HCT116 (cell line): ENCODE measurements at regions not wholly inside any gene's neighbourhood (a gene's known extent, or its start where the extent isn't known, plus 50 kb on each side); places are given as distances from the start of the nearest gene placed in this dataset.

Source experiments
- ATAC-seq: fragments of 200-7000 bp; cut with Tn5 transposase; 2 replicates; pipeline ENCODE4 v1.9.1; 2020; ENCODE audit warnings: mild to moderate bottlenecking, moderate library complexity
- BruUV-seq: library from RNA; stranded (reverse); fragments of 400-500 nt; replicated peaks from 2 replicates; lab custom pipeline; 2021; lab: Mats Ljungman, UMichigan
- CTCF ChIA-PET: fragments of 300-600 bp; sonication (Branson Sonifier 250); formaldehyde crosslinking; loops from one replicate; lab custom pipeline; 2021; ENCODE audit warnings: antibody characterized with exemption; lab: Charles Lee
- POLR2A ChIA-PET: fragments of 300-600, 350-600 bp; sonication (Branson Sonifier 250); formaldehyde crosslinking; loops from one replicate; lab custom pipeline; 2021; ENCODE audit warnings: antibody characterized with exemption; lab: Charles Lee
- RAD21 ChIA-PET, 2 experiments: fragments of 300-600 bp; sonication (Branson Sonifier 250); formaldehyde crosslinking; loops; one replicate each; lab custom pipeline; 2023; ENCODE audit warnings: low total read pairs in 2 of 2; ENCODE audit not compliant: uncharacterized antibody in 2 of 2, unreplicated experiment in 2 of 2, low non-redundant PET in 1 of 2; lab: Charles Lee
- DNase-seq: peaks from one replicate; pipeline ENCODE4 v3.0.0-alpha.2; 2010; ENCODE audit warnings: low read depth, low spot score
- H2AFZ ChIP-seq: fragments of 200-600 bp; shearing (Covaris generic), sonication (generic); 2 replicates; pipeline ENCODE4 v1.6.1; 2017; ENCODE audit warnings: low read depth, mixed run types, mixed read lengths, antibody characterized with exemption, low read length; ENCODE audit not compliant: poor library complexity, severe bottlenecking
- H3K27ac ChIP-seq: 2 replicates; pipeline ENCODE4 v1.5.1; 2012; ENCODE audit warnings: low read depth, low read length
- H3K27me3 ChIP-seq: fragments of 200-600 bp; sonication (generic); 2 replicates; pipeline ENCODE4 v1.6.1; 2016; ENCODE audit warnings: mixed run types, low read length, mixed read lengths; ENCODE audit not compliant: insufficient read depth
- H3K36me3 ChIP-seq, 2 experiments: fragments of 200-500 bp in 1 of 2; fragments of 200-600 bp in 1 of 2; sonication (Bioruptor generic) in 1 of 2; sonication (generic) in 1 of 2; 2 replicates each; pipeline versions ENCODE4 v1.5.1 to v1.6.1; 2014 to 2016; ENCODE audit warnings: low read length in 2 of 2, inconsistent platforms in 1 of 2, mixed read lengths in 1 of 2, mixed run types in 1 of 2; ENCODE audit not compliant: insufficient read depth in 2 of 2, control insufficient read depth in 1 of 2
- H3K4me1 ChIP-seq, 2 experiments: fragments of 200-600 bp in 1 of 2; sonication (generic) in 1 of 2; 2 replicates each; pipeline versions ENCODE4 v1.5.1 to v1.6.1; 2012 to 2017; ENCODE audit warnings: low read length in 2 of 2, inconsistent platforms in 1 of 2, mild to moderate bottlenecking in 1 of 2, mixed read lengths in 1 of 2, mixed run types in 1 of 2, moderate library complexity in 1 of 2; ENCODE audit not compliant: insufficient read depth in 2 of 2, control insufficient read depth in 1 of 2
- H3K4me2 ChIP-seq: fragments of 200-600 bp; sonication (generic); 2 replicates; pipeline ENCODE4 v1.6.1; 2017; ENCODE audit warnings: mixed run types, low read length, mixed read lengths
- H3K4me3 ChIP-seq, 2 experiments: fragments of 200-600 bp in 1 of 2; sonication (generic) in 1 of 2; replicated peaks in 1 of 2; 2 replicates each; pipeline ENCODE4 v1.5.1; 2011 to 2016; ENCODE audit warnings: low read length in 2 of 2, control low read depth in 1 of 2, low read depth in 1 of 2, mild to moderate bottlenecking in 1 of 2, mixed read lengths in 1 of 2, mixed run types in 1 of 2
- H3K79me2 ChIP-seq: fragments of 200-600 bp; sonication (generic); 2 replicates; pipeline ENCODE4 v1.6.1; 2017; ENCODE audit warnings: mild to moderate bottlenecking, mixed run types, low read length, moderate library complexity, mixed read lengths; ENCODE audit not compliant: insufficient read depth
- H3K9ac ChIP-seq: fragments of 200-600 bp; sonication (generic); 2 replicates; pipeline ENCODE4 v1.6.1; 2016; ENCODE audit warnings: low read length, mixed read lengths
- H3K9me2 ChIP-seq: fragments of 200-600 bp; sonication (generic), shearing (Covaris generic); 2 replicates; pipeline ENCODE4 v1.6.1; 2017; ENCODE audit warnings: mixed run types, mild to moderate bottlenecking, moderate library complexity; ENCODE audit not compliant: insufficient read depth
- H3K9me3 ChIP-seq, 2 experiments: fragments of 200-500 bp in 1 of 2; fragments of 200-600 bp in 1 of 2; sonication (Bioruptor generic) in 1 of 2; sonication (generic) in 1 of 2; 2 replicates each; pipeline ENCODE4 v1.6.1; 2014 to 2017; ENCODE audit warnings: low read length in 2 of 2, mixed read lengths in 2 of 2, inconsistent platforms in 1 of 2, low read depth in 1 of 2, mild to moderate bottlenecking in 1 of 2, mixed run types in 1 of 2, moderate library complexity in 1 of 2; ENCODE audit not compliant: control insufficient read depth in 1 of 2, insufficient read depth in 1 of 2
- H4K20me1 ChIP-seq: fragments of 200-600 bp; sonication (generic), shearing (Covaris generic); 2 replicates; pipeline ENCODE4 v1.6.1; 2017; ENCODE audit warnings: mixed run types, mild to moderate bottlenecking, moderate library complexity; ENCODE audit not compliant: insufficient read depth
- CTCF ChIP-seq, 3 experiments: fragments of 200-600 bp in 1 of 3; sonication (generic) in 1 of 3; IDR thresholded peaks in 2 of 3; conservative IDR thresholded peaks in 1 of 3; 2 replicates each; pipeline ENCODE4 v1.5.1; 2012 to 2017; ENCODE audit warnings: low read depth in 2 of 3, low read length in 2 of 3, antibody characterized with exemption in 1 of 3, borderline replicate concordance in 1 of 3, control low read depth in 1 of 3, mild to moderate bottlenecking in 1 of 3, mixed read lengths in 1 of 3, mixed run types in 1 of 3, moderate library complexity in 1 of 3; ENCODE audit not compliant: insufficient read depth in 1 of 3
- ELF1 ChIP-seq: IDR thresholded peaks from 2 replicates; pipeline ENCODE4 v1.6.1; 2012; ENCODE audit warnings: low read depth, borderline replicate concordance
- JUND ChIP-seq: IDR thresholded peaks from 2 replicates; pipeline ENCODE4 v1.6.1; 2012
- POLR2A ChIP-seq: IDR thresholded peaks from 2 replicates; pipeline ENCODE4 v1.7.0; 2011; ENCODE audit warnings: borderline replicate concordance; ENCODE audit not compliant: insufficient read depth, insufficient read length; ENCODE audit errors: extremely low read depth
- POLR2AphosphoS5 ChIP-seq: IDR thresholded peaks from 2 replicates; pipeline ENCODE4 v1.6.1; 2011; ENCODE audit warnings: mild to moderate bottlenecking, low read depth, low read length, moderate library complexity
- RAD21 ChIP-seq: IDR thresholded peaks from 2 replicates; pipeline ENCODE4 v1.6.1; 2012; ENCODE audit warnings: low read depth, mild to moderate bottlenecking
- SP1 ChIP-seq: IDR thresholded peaks from 2 replicates; pipeline ENCODE4 v1.6.1; 2012; ENCODE audit warnings: low read depth
- TCF7L2 ChIP-seq: IDR thresholded peaks from 2 replicates; pipeline ENCODE4 v1.7.0; 2011; ENCODE audit warnings: borderline replicate concordance, inconsistent platforms; ENCODE audit not compliant: insufficient read depth, insufficient read length; ENCODE audit errors: extremely low read depth
- YY1 ChIP-seq: IDR thresholded peaks from 2 replicates; pipeline ENCODE4 v1.6.1; 2011; ENCODE audit warnings: low read length, low read depth, moderate library complexity, mild to moderate bottlenecking; ENCODE audit not compliant: insufficient replicate concordance; ENCODE audit errors: extremely low read depth
- ZFX ChIP-seq: fragments of 450-650 bp; IDR thresholded peaks from 2 replicates; pipeline ENCODE4 v1.6.1; 2017
- ZNF274 ChIP-seq: fragments of 200-500 bp; sonication (Bioruptor generic); IDR thresholded peaks from 2 replicates; pipeline ENCODE4 v1.6.1; 2014; ENCODE audit warnings: mild to moderate bottlenecking, low read depth, low read length, inconsistent platforms
- intact Hi-C: fragments of 100-400 bp; cut with micrococcal nuclease; formaldehyde crosslinking; loops from 2 replicates; pipeline ENCODE4 v1.10.0; 2022

DNA sequence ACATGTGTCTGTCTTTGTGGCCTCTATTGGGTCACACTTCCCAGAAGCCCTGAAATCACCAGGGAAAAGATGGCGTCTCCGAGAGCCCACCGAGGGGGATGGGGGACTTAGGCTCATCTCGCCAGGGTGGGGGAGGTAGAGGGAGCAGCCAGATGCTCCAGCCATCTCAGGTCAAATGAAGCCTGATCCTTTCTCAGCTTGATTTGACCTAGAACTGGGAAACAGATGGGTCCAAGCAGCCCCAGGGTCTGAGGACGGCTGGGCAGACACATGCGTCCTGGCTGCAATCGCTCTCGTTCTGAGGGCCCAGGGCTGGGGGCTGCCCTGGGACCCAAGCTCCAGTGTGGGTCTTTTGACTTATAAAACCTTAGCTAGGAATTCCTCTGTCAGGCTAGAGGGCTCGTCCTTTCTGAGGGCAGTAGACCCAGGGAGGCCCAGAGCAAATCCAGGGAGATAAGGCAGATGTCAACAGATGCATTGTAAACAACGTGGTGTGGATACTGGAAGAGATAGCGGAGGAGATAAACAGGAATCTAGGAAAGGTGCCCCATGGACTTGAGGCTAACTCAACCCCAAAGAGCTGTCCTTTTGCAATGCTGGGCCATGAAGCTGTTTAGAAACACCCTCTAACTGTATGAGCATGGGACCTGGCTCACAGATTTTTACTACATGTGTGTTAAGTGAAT, 127.7 kb downstream of the MYCN start:
- no TSS peak for BruUV-seq
- H2AFZ ChIP-seq: no peak overlapping the region
- H3K36me3 ChIP-seq: no peaks in the 10 kb centered on the region
- ChIA-PET RAD21 (no interaction called here), POLR2A (no interaction called here), CTCF (interaction anchor here (1.8 kb wide), 1 partner anchor 34 kb away, joined by 6 read pairs; no protein-coding TSS in a partner anchor)
- H3K79me2 ChIP-seq: no peaks in the 10 kb centered on the region
- no peak overlapping the region for H3K4me2 ChIP-seq
- intact Hi-C loops: no loop called here
- H3K9ac ChIP-seq: no peak overlapping the region
- no peak overlapping the region for H3K27ac ChIP-seq
- H3K4me1 ChIP-seq: no peaks in the 10 kb centered on the region
- H3K4me3 ChIP-seq: no peak overlapping the region
- no peak for ATAC-seq
- H3K9me3 ChIP-seq: peaks cover 0 to 4% of the 10 kb centered on the region in 2 experiments; a peak in 1 of 4 replicates
- H4K20me1 ChIP-seq: no peaks in the 10 kb centered on the region
- no peaks in the 10 kb centered on the region for H3K27me3 ChIP-seq
- no peak for DNase-seq
- TF ChIP-seq CTCF (IDR thresholded peaks at IDR 0.05 in 2 of 3, conservative IDR thresholded peaks at IDR 0.05 in 1 of 3; ENCODE audit: borderline replicate concordance in 1 of 3, insufficient read depth in 1 of 3, low read depth in 2 of 3, low read length in 2 of 3): no peak
- no peak for TF ChIP-seq ZNF274
- TF ChIP-seq JUND: no peak
- TF ChIP-seq ELF1: no peak
- no peaks in the 10 kb centered on the region for H3K9me2 ChIP-seq

DNA sequence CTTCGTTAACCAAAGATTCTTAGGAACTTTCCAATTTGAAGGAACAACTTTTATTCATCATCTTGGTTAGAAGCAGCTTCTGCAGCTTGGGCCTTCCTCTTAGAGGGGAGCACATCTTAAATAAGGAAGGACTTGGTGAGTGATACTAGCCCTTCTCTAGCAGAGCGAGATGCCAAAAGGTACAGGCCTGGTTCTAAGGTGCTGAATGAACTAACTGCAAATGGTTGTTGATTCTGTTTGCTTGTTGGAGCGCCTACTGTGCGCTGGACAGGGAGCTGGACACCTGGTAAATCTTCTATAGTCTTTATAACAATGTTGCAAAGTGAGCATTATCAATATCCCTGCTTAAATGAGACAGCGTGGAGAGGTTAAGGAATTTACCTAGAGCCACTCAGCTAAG, 127.1 kb downstream of the MYCN start:
- no peaks in the 10 kb centered on the region for H3K4me1 ChIP-seq
- DNase-seq (no peak), ATAC-seq (no peak)
- BruUV-seq: no TSS peak
- no peaks in the 10 kb centered on the region for H4K20me1 ChIP-seq
- no peaks in the 10 kb centered on the region for H3K27me3 ChIP-seq
- no peak overlapping the region for H3K4me3 ChIP-seq
- intact Hi-C loops: no loop called here
- ChIA-PET CTCF (no interaction called here), POLR2A (no interaction called here), RAD21 (no interaction called here)
- no peak overlapping the region for H3K27ac ChIP-seq
- no peaks in the 10 kb centered on the region for H3K9me2 ChIP-seq
- no peak overlapping the region for H3K9ac ChIP-seq
- no peaks in the 10 kb centered on the region for H3K79me2 ChIP-seq
- H3K4me2 ChIP-seq: no peak overlapping the region
- no peaks in the 10 kb centered on the region for H3K36me3 ChIP-seq
- H2AFZ ChIP-seq: no peak overlapping the region
- H3K9me3 ChIP-seq: peaks cover 0 to 7% of the 10 kb centered on the region in 2 experiments; a peak in 1 of 4 replicates
- TF ChIP-seq ZFX (no peak), YY1 (no peak), SP1 (no peak), POLR2AphosphoS5 (no peak), RAD21 (no peak), POLR2A (no peak), CTCF (IDR thresholded peaks at IDR 0.05 in 2 of 3, conservative IDR thresholded peaks at IDR 0.05 in 1 of 3; ENCODE audit: borderline replicate concordance in 1 of 3, insufficient read depth in 1 of 3, low read depth in 2 of 3, low read length in 2 of 3) (no peak), TCF7L2 (no peak)
